HCT116 (cell line): ENCODE measurements at regions not wholly inside any gene's neighbourhood (a gene's known extent, or its start where the extent isn't known, plus 50 kb on each side); places are given as distances from the start of the nearest gene placed in this dataset.

Experiments used
- ATAC-seq: fragments of 200-7000 bp; cut with Tn5 transposase; 2 replicates; pipeline ENCODE4 v1.9.1; 2020; ENCODE audit warnings: mild to moderate bottlenecking, moderate library complexity
- BruUV-seq: library from RNA; stranded (reverse); fragments of 400-500 nt; replicated peaks from 2 replicates; lab custom pipeline; 2021; lab: Mats Ljungman, UMichigan
- CTCF ChIA-PET: fragments of 300-600 bp; sonication (Branson Sonifier 250); formaldehyde crosslinking; loops from one replicate; lab custom pipeline; 2021; ENCODE audit warnings: antibody characterized with exemption; lab: Charles Lee
- POLR2A ChIA-PET: fragments of 300-600, 350-600 bp; sonication (Branson Sonifier 250); formaldehyde crosslinking; loops from one replicate; lab custom pipeline; 2021; ENCODE audit warnings: antibody characterized with exemption; lab: Charles Lee
- RAD21 ChIA-PET, 2 experiments: fragments of 300-600 bp; sonication (Branson Sonifier 250); formaldehyde crosslinking; loops; one replicate each; lab custom pipeline; 2023; ENCODE audit warnings: low total read pairs in 2 of 2; ENCODE audit not compliant: uncharacterized antibody in 2 of 2, unreplicated experiment in 2 of 2, low non-redundant PET in 1 of 2; lab: Charles Lee
- DNase-seq: peaks from one replicate; pipeline ENCODE4 v3.0.0-alpha.2; 2010; ENCODE audit warnings: low read depth, low spot score
- H2AFZ ChIP-seq: fragments of 200-600 bp; shearing (Covaris generic), sonication (generic); 2 replicates; pipeline ENCODE4 v1.6.1; 2017; ENCODE audit warnings: low read depth, mixed run types, mixed read lengths, antibody characterized with exemption, low read length; ENCODE audit not compliant: poor library complexity, severe bottlenecking
- H3K27ac ChIP-seq: 2 replicates; pipeline ENCODE4 v1.5.1; 2012; ENCODE audit warnings: low read depth, low read length
- H3K27me3 ChIP-seq: fragments of 200-600 bp; sonication (generic); 2 replicates; pipeline ENCODE4 v1.6.1; 2016; ENCODE audit warnings: mixed run types, low read length, mixed read lengths; ENCODE audit not compliant: insufficient read depth
- H3K36me3 ChIP-seq, 2 experiments: fragments of 200-500 bp in 1 of 2; fragments of 200-600 bp in 1 of 2; sonication (Bioruptor generic) in 1 of 2; sonication (generic) in 1 of 2; 2 replicates each; pipeline versions ENCODE4 v1.5.1 to v1.6.1; 2014 to 2016; ENCODE audit warnings: low read length in 2 of 2, inconsistent platforms in 1 of 2, mixed read lengths in 1 of 2, mixed run types in 1 of 2; ENCODE audit not compliant: insufficient read depth in 2 of 2, control insufficient read depth in 1 of 2
- H3K4me1 ChIP-seq, 2 experiments: fragments of 200-600 bp in 1 of 2; sonication (generic) in 1 of 2; 2 replicates each; pipeline versions ENCODE4 v1.5.1 to v1.6.1; 2012 to 2017; ENCODE audit warnings: low read length in 2 of 2, inconsistent platforms in 1 of 2, mild to moderate bottlenecking in 1 of 2, mixed read lengths in 1 of 2, mixed run types in 1 of 2, moderate library complexity in 1 of 2; ENCODE audit not compliant: insufficient read depth in 2 of 2, control insufficient read depth in 1 of 2
- H3K4me2 ChIP-seq: fragments of 200-600 bp; sonication (generic); 2 replicates; pipeline ENCODE4 v1.6.1; 2017; ENCODE audit warnings: mixed run types, low read length, mixed read lengths
- H3K4me3 ChIP-seq, 2 experiments: fragments of 200-600 bp in 1 of 2; sonication (generic) in 1 of 2; replicated peaks in 1 of 2; 2 replicates each; pipeline ENCODE4 v1.5.1; 2011 to 2016; ENCODE audit warnings: low read length in 2 of 2, control low read depth in 1 of 2, low read depth in 1 of 2, mild to moderate bottlenecking in 1 of 2, mixed read lengths in 1 of 2, mixed run types in 1 of 2
- H3K79me2 ChIP-seq: fragments of 200-600 bp; sonication (generic); 2 replicates; pipeline ENCODE4 v1.6.1; 2017; ENCODE audit warnings: mild to moderate bottlenecking, mixed run types, low read length, moderate library complexity, mixed read lengths; ENCODE audit not compliant: insufficient read depth
- H3K9ac ChIP-seq: fragments of 200-600 bp; sonication (generic); 2 replicates; pipeline ENCODE4 v1.6.1; 2016; ENCODE audit warnings: low read length, mixed read lengths
- H3K9me2 ChIP-seq: fragments of 200-600 bp; sonication (generic), shearing (Covaris generic); 2 replicates; pipeline ENCODE4 v1.6.1; 2017; ENCODE audit warnings: mixed run types, mild to moderate bottlenecking, moderate library complexity; ENCODE audit not compliant: insufficient read depth
- H3K9me3 ChIP-seq, 2 experiments: fragments of 200-500 bp in 1 of 2; fragments of 200-600 bp in 1 of 2; sonication (Bioruptor generic) in 1 of 2; sonication (generic) in 1 of 2; 2 replicates each; pipeline ENCODE4 v1.6.1; 2014 to 2017; ENCODE audit warnings: low read length in 2 of 2, mixed read lengths in 2 of 2, inconsistent platforms in 1 of 2, low read depth in 1 of 2, mild to moderate bottlenecking in 1 of 2, mixed run types in 1 of 2, moderate library complexity in 1 of 2; ENCODE audit not compliant: control insufficient read depth in 1 of 2, insufficient read depth in 1 of 2
- H4K20me1 ChIP-seq: fragments of 200-600 bp; sonication (generic), shearing (Covaris generic); 2 replicates; pipeline ENCODE4 v1.6.1; 2017; ENCODE audit warnings: mixed run types, mild to moderate bottlenecking, moderate library complexity; ENCODE audit not compliant: insufficient read depth
- ATF3 ChIP-seq: IDR thresholded peaks from 2 replicates; pipeline ENCODE4 v1.6.1; 2012
- CBX3 ChIP-seq: IDR thresholded peaks from 2 replicates; pipeline ENCODE4 v1.6.1; 2012; ENCODE audit warnings: low read depth
- CEBPB ChIP-seq: IDR thresholded peaks from 2 replicates; pipeline ENCODE4 v1.6.1; 2012; ENCODE audit warnings: low read depth
- CTCF ChIP-seq, 3 experiments: fragments of 200-600 bp in 1 of 3; sonication (generic) in 1 of 3; IDR thresholded peaks in 2 of 3; conservative IDR thresholded peaks in 1 of 3; 2 replicates each; pipeline ENCODE4 v1.5.1; 2012 to 2017; ENCODE audit warnings: low read depth in 2 of 3, low read length in 2 of 3, antibody characterized with exemption in 1 of 3, borderline replicate concordance in 1 of 3, control low read depth in 1 of 3, mild to moderate bottlenecking in 1 of 3, mixed read lengths in 1 of 3, mixed run types in 1 of 3, moderate library complexity in 1 of 3; ENCODE audit not compliant: insufficient read depth in 1 of 3
- ELF1 ChIP-seq: IDR thresholded peaks from 2 replicates; pipeline ENCODE4 v1.6.1; 2012; ENCODE audit warnings: low read depth, borderline replicate concordance
- EZH2 ChIP-seq: fragments of 200-600 bp; sonication (generic); IDR thresholded peaks from 2 replicates; pipeline ENCODE4 v1.6.1; 2017; ENCODE audit warnings: antibody characterized with exemption, mixed run types
- FOSL1 ChIP-seq: IDR thresholded peaks from 2 replicates; pipeline ENCODE4 v1.6.1; 2012; ENCODE audit warnings: low read depth
- JUND ChIP-seq: IDR thresholded peaks from 2 replicates; pipeline ENCODE4 v1.6.1; 2012
- MAX ChIP-seq: IDR thresholded peaks from 2 replicates; pipeline ENCODE4 v1.6.1; 2012
- POLR2A ChIP-seq: IDR thresholded peaks from 2 replicates; pipeline ENCODE4 v1.7.0; 2011; ENCODE audit warnings: borderline replicate concordance; ENCODE audit not compliant: insufficient read depth, insufficient read length; ENCODE audit errors: extremely low read depth
- RAD21 ChIP-seq: IDR thresholded peaks from 2 replicates; pipeline ENCODE4 v1.6.1; 2012; ENCODE audit warnings: low read depth, mild to moderate bottlenecking
- REST ChIP-seq: IDR thresholded peaks from 2 replicates; pipeline ENCODE4 v1.6.1; 2012; ENCODE audit warnings: low read depth
- SIN3A ChIP-seq: IDR thresholded peaks from 2 replicates; pipeline ENCODE4 v1.6.1; 2012; ENCODE audit warnings: low read depth
- SP1 ChIP-seq: IDR thresholded peaks from 2 replicates; pipeline ENCODE4 v1.6.1; 2012; ENCODE audit warnings: low read depth
- SRF ChIP-seq: IDR thresholded peaks from 2 replicates; pipeline ENCODE4 v1.6.1; 2012; ENCODE audit warnings: low read depth
- YY1 ChIP-seq: IDR thresholded peaks from 2 replicates; pipeline ENCODE4 v1.6.1; 2011; ENCODE audit warnings: low read length, low read depth, moderate library complexity, mild to moderate bottlenecking; ENCODE audit not compliant: insufficient replicate concordance; ENCODE audit errors: extremely low read depth
- ZFX ChIP-seq: fragments of 450-650 bp; IDR thresholded peaks from 2 replicates; pipeline ENCODE4 v1.6.1; 2017
- ZNF274 ChIP-seq: fragments of 200-500 bp; sonication (Bioruptor generic); IDR thresholded peaks from 2 replicates; pipeline ENCODE4 v1.6.1; 2014; ENCODE audit warnings: mild to moderate bottlenecking, low read depth, low read length, inconsistent platforms
- intact Hi-C: fragments of 100-400 bp; cut with micrococcal nuclease; formaldehyde crosslinking; loops from 2 replicates; pipeline ENCODE4 v1.10.0; 2022

- H3K79me2 ChIP-seq: no peaks in the 10 kb centered on the region
- H2AFZ ChIP-seq: no peak overlapping the region
- no peak for ATAC-seq
- H3K9ac ChIP-seq: no peak overlapping the region
- TF ChIP-seq POLR2A (no peak), CBX3 (no peak), SP1 (no peak), MAX (no peak), JUND (no peak), CEBPB (no peak), ATF3 (no peak), ZNF274 (no peak), YY1 (no peak), ZFX (no peak), ELF1 (no peak)
- H3K9me3 ChIP-seq: no peaks in the 10 kb centered on the region
- H3K4me1 ChIP-seq: peaks cover 2 to 6% of the 10 kb centered on the region in 2 experiments; a peak in 2 of 4 replicates
- H3K27ac ChIP-seq: no peak overlapping the region
- no peak for DNase-seq
- H3K27me3 ChIP-seq: 0 out of 2 replicates have a peak, but pooled peaks cover 3% of the 10 kb centered on the region
- RAD21 ChIA-PET: no interaction called here
- no peaks in the 10 kb centered on the region for H3K9me2 ChIP-seq
- H3K36me3 ChIP-seq: no peaks in the 10 kb centered on the region
- CTCF ChIA-PET: no interaction called here
- H3K4me3 ChIP-seq: no peak overlapping the region
- H4K20me1 ChIP-seq: no peaks in the 10 kb centered on the region
- POLR2A ChIA-PET: no interaction called here
- intact Hi-C loops: no loop called here
- no TSS peak for BruUV-seq
- no peak overlapping the region for H3K4me2 ChIP-seq
Observed at GRCh38 chr13:39840201-39840600, 184.7 kb downstream of the COG6 start.

- no peak overlapping the region for H3K4me3 ChIP-seq
- H3K9me2 ChIP-seq: no peaks in the 10 kb centered on the region
- no peaks in the 10 kb centered on the region for H3K79me2 ChIP-seq
- H2AFZ ChIP-seq: no peak overlapping the region
- ChIA-PET POLR2A (no interaction called here), RAD21 (no interaction called here), CTCF (no interaction called here)
- H3K4me2 ChIP-seq: no peak overlapping the region
- H3K27ac ChIP-seq: no peak overlapping the region
- intact Hi-C loops: no loop called here
- H3K9ac ChIP-seq: no peak overlapping the region
- no peak for DNase-seq
- no peaks in the 10 kb centered on the region for H4K20me1 ChIP-seq
- no peak for ATAC-seq
- no peaks in the 10 kb centered on the region for H3K4me1 ChIP-seq
- BruUV-seq: no TSS peak
- H3K27me3 ChIP-seq: 0 out of 2 replicates have a peak, but pooled peaks cover 3% of the 10 kb centered on the region
- no peaks in the 10 kb centered on the region for H3K9me3 ChIP-seq
- no peaks in the 10 kb centered on the region for H3K36me3 ChIP-seq
- TF ChIP-seq SIN3A (no peak), POLR2A (no peak), CBX3 (no peak), REST (no peak), CTCF (IDR thresholded peaks at IDR 0.05 in 2 of 3, conservative IDR thresholded peaks at IDR 0.05 in 1 of 3; ENCODE audit: borderline replicate concordance in 1 of 3, insufficient read depth in 1 of 3, low read depth in 2 of 3, low read length in 2 of 3) (no peak), RAD21 (no peak), SRF (no peak), EZH2 (no peak), FOSL1 (no peak)
Observed at GRCh38 chr13:39847336-39847735, 191.9 kb downstream of the COG6 start.
